ENCODE measurements at regions not wholly inside any gene's neighbourhood (a gene's known extent, or its start where the extent isn't known, plus 50 kb on each side); places are given as distances from the start of the nearest gene placed in this dataset.

GRCh38 chr6:119896806-119897205 lies 547.2 kb upstream of the MAN1A1 start:
- CTCF ChIA-PET (ENCODE audit: partially characterized antibody): no interaction called here
- no peak overlapping the region for H2BK20ac ChIP-seq (ENCODE audit: low read length)
- 94% methylated on average over 1 of the region's 1 CpG; no CpG with 5 or more reads in 1 of the 2 experiments for WGBS, 2 experiments (ENCODE audit: extremely low coverage in 1 of 2, insufficient coverage in 1 of 2, insufficient read length in 1 of 2, insufficient replicate concordance in 2 of 2, low coverage in 1 of 2, low lambda C conversion rate in 2 of 2, missing lambda C conversion rate in 1 of 2)
- H2AK5ac ChIP-seq (ENCODE audit: low read depth, low read length): no peak overlapping the region
- no peaks in the 10 kb centered on the region for H3K23me2 ChIP-seq (ENCODE audit: low read depth, low read length)
- H3K4me2 ChIP-seq (ENCODE audit: insufficient read depth in 1 of 2, low read depth in 2 of 2, low read length in 2 of 2): no peak overlapping the region
- no peaks in the 10 kb centered on the region for H3K79me2 ChIP-seq (ENCODE audit: control insufficient read depth in 1 of 2, insufficient read depth in 2 of 2, low read length in 2 of 2)
- DNase-seq (ENCODE audit: low read depth in 1 of 2, low spot score in 2 of 2) (no peak), FAIRE-seq (no peak)
- no peak overlapping the region for H3K23ac ChIP-seq (ENCODE audit: insufficient read length)
- no peak overlapping the region for H2BK5ac ChIP-seq (ENCODE audit: low read depth, low read length)
- H3K4me3 ChIP-seq (ENCODE audit: extremely low read depth in 1 of 4, insufficient read depth in 2 of 4, low read depth in 3 of 4, low read length in 4 of 4): no peak overlapping the region
- no peak overlapping the region for H3K4ac ChIP-seq (replicated peaks; ENCODE audit: insufficient read length, low read depth, low read length)
- no peak overlapping the region for H4K91ac ChIP-seq (replicated peaks; ENCODE audit: insufficient read length, low read length)
- H3K4me1 ChIP-seq (replicated peaks in 1 of 4; ENCODE audit: control insufficient read depth in 3 of 4, insufficient read depth in 4 of 4, low read length in 3 of 4): no peaks in the 10 kb centered on the region
- no peak overlapping the region for H4K8ac ChIP-seq (ENCODE audit: extremely low read depth, insufficient read depth, low read length)
- H3K27ac ChIP-seq (ENCODE audit: low read depth, low read length): no peak overlapping the region
- no peaks in the 10 kb centered on the region for H3K79me1 ChIP-seq (ENCODE audit: low read depth, low read length)
- H3K27me3 ChIP-seq (replicated peaks in 1 of 4; ENCODE audit: control insufficient read depth in 3 of 4, extremely low read depth in 1 of 4, insufficient read depth in 3 of 4, low read length in 3 of 4): no peaks in the 10 kb centered on the region
- H2BK120ac ChIP-seq (replicated peaks; ENCODE audit: low read depth, low read length): no peak overlapping the region
- no peak overlapping the region for H2BK15ac ChIP-seq (ENCODE audit: low read length)
- no peak overlapping the region for H3K56ac ChIP-seq (replicated peaks; ENCODE audit: insufficient read length, low read depth, low read length)
- H3K14ac ChIP-seq (ENCODE audit: insufficient read length): no peak overlapping the region
- H2BK12ac ChIP-seq (ENCODE audit: low read depth, low read length): no peak overlapping the region
- H4K5ac ChIP-seq (ENCODE audit: insufficient read length, low read depth, low read length): no peak overlapping the region
- H3K9ac ChIP-seq (replicated peaks in 1 of 4; ENCODE audit: extremely low read depth in 1 of 4, low read depth in 3 of 4, low read length in 3 of 4): no peak overlapping the region
- no peak overlapping the region for H3K18ac ChIP-seq (ENCODE audit: extremely low read depth, low read length)
- no peaks in the 10 kb centered on the region for H4K20me1 ChIP-seq (replicated peaks in 1 of 2; ENCODE audit: control insufficient read depth in 1 of 2, insufficient read depth in 2 of 2, low read length in 2 of 2)
- POLR2A ChIA-PET (ENCODE audit: partially characterized antibody): no interaction called here
- no peaks in the 10 kb centered on the region for H3K9me3 ChIP-seq (ENCODE audit: insufficient read depth in 2 of 2, low read depth in 1 of 2, low read length in 1 of 2)
- no peak overlapping the region for H2AFZ ChIP-seq (ENCODE audit: low read length)
- no peaks in the 10 kb centered on the region for H3K36me3 ChIP-seq (ENCODE audit: control insufficient read depth in 2 of 4, insufficient read depth in 4 of 4, low read length in 3 of 4)
- TF ChIP-seq SP4 (IDR thresholded peaks at IDR 0.05; ENCODE audit: low read length): no peak
- TF ChIP-seq CBX5 (IDR thresholded peaks at IDR 0.05; ENCODE audit: low read depth, low read length): no peak
- no peak for TF ChIP-seq FOSL1 (IDR thresholded peaks at IDR 0.05; ENCODE audit: insufficient read depth, low read depth, low read length)
- TF ChIP-seq POLR2AphosphoS5 (IDR thresholded peaks at IDR 0.05; ENCODE audit: low read depth, low read length): no peak
- TF ChIP-seq SRF (IDR thresholded peaks at IDR 0.05; ENCODE audit: low read depth, low read length): no peak
- no peak for TF ChIP-seq TAF1 (IDR thresholded peaks at IDR 0.05; ENCODE audit: low read depth, low read length)
- no peak for TF ChIP-seq TCF12 (IDR thresholded peaks at IDR 0.05; ENCODE audit: low read depth, low read length)
- TF ChIP-seq EP300 (IDR thresholded peaks at IDR 0.05; ENCODE audit: borderline replicate concordance in 1 of 2, low read depth in 2 of 2, low read length in 2 of 2): no peak
- no peak for TF ChIP-seq GABPA (IDR thresholded peaks at IDR 0.05; ENCODE audit: borderline replicate concordance, insufficient read depth, low read length)
- TF ChIP-seq HDAC2 (IDR thresholded peaks at IDR 0.05; ENCODE audit: borderline replicate concordance in 1 of 2, low read depth in 2 of 2, low read length in 2 of 2): no peak
- TF ChIP-seq SIX5 (IDR thresholded peaks at IDR 0.05; ENCODE audit: low read depth, low read length): no peak
- no peak for TF ChIP-seq ATF3 (IDR thresholded peaks at IDR 0.05; ENCODE audit: insufficient read depth, low read depth, low read length)
- no peak for TF ChIP-seq BACH1 (IDR thresholded peaks at IDR 0.05; ENCODE audit: low read length)
- no peak for TF ChIP-seq BCL11A (IDR thresholded peaks at IDR 0.05; ENCODE audit: low read depth in 2 of 2, low read length in 2 of 2)
- TF ChIP-seq CHD1 (IDR thresholded peaks at IDR 0.05; ENCODE audit: low read depth, low read length): no peak
